Upper lobe of left lung (tissue), 6 donors: ENCODE measurements at regions not wholly inside any gene's neighbourhood (a gene's known extent, or its start where the extent isn't known, plus 50 kb on each side); places are given as distances from the start of the nearest gene placed in this dataset.

Experiments used
- ATAC-seq, 2 donors: fragments of 200-7000 bp; cut with Tn5 transposase; one replicate each; pipeline ENCODE4 v1.9.1; 2022; ENCODE audit warnings: mild to moderate bottlenecking in 2 of 2, moderate library complexity in 2 of 2; ENCODE audit not compliant: low FRiP score in 2 of 2
- DNase-seq, 2 donors: peaks; one replicate each; pipeline ENCODE4 v3.0.0-alpha.2; 2019 to 2020
- H3K27ac ChIP-seq, 4 donors: fragments of 200-600 bp; sonication (generic); one replicate each; pipeline ENCODE4 v1.5.1; 2016 to 2019
- H3K27me3 ChIP-seq, 4 donors: fragments of 200-600 bp; sonication (generic); one replicate each; pipeline ENCODE4 v1.5.1; 2017 to 2019
- H3K36me3 ChIP-seq, 4 donors: fragments of 200-600 bp; sonication (generic); one replicate each; pipeline ENCODE4 v1.5.1; 2016 to 2019
- H3K4me1 ChIP-seq, 4 donors: fragments of 200-600 bp; sonication (generic); one replicate each; pipeline ENCODE4 v1.5.1; 2018 to 2019
- H3K4me3 ChIP-seq, 4 donors: fragments of 200-600 bp; sonication (generic); one replicate each; pipeline ENCODE4 v1.5.1; 2017 to 2019; ENCODE audit warnings: mild to moderate bottlenecking in 2 of 4, moderate library complexity in 1 of 4
- H3K9me3 ChIP-seq, 4 donors: fragments of 200-600 bp; sonication (generic); one replicate each; pipeline ENCODE4 v1.5.1; 2018 to 2019
- EP300 ChIP-seq, 4 donors: sonication (generic); formaldehyde crosslinking; IDR thresholded peaks; one replicate each; pipeline ENCODE4 v1.5.1; 2017; ENCODE audit warnings: antibody characterized with exemption in 4 of 4, control low read depth in 2 of 4
- POLR2A ChIP-seq, 4 donors: fragments of 450-650 bp; IDR thresholded peaks; one replicate each; pipeline ENCODE4 v1.5.1; 2016 to 2017; ENCODE audit warnings: antibody characterized with exemption in 4 of 4, mild to moderate bottlenecking in 2 of 4
- POLR2AphosphoS5 ChIP-seq, 2 donors: sonication (generic); formaldehyde crosslinking; IDR thresholded peaks; one replicate each; pipeline ENCODE4 v1.5.1; 2017; ENCODE audit warnings: antibody characterized with exemption in 2 of 2
- WGBS, 2 donors: methylation state at CpG; one replicate each; pipeline ENCODE4 v1.1.5; 2017 to 2018; 5-methylcytosine and 5-hydroxymethylcytosine counted together
- TF ChIP-seq, protein P1 (sequence below), 6 experiments: fragments of 450-650 bp in 4 of 6; fragments of 200-600 bp in 2 of 6; sonication (generic) in 2 of 6; IDR thresholded peaks; one replicate each; pipeline ENCODE4 v1.5.1; 2016 to 2019; ENCODE audit warnings: antibody characterized with exemption in 6 of 6
- donor health status: DM: no; HTN: no; CAD: no; lungs with moderate emphysema.
- donor health status: DM: no; HTN: yes; CAD: no; lungs with severe emphysema.

DNA sequence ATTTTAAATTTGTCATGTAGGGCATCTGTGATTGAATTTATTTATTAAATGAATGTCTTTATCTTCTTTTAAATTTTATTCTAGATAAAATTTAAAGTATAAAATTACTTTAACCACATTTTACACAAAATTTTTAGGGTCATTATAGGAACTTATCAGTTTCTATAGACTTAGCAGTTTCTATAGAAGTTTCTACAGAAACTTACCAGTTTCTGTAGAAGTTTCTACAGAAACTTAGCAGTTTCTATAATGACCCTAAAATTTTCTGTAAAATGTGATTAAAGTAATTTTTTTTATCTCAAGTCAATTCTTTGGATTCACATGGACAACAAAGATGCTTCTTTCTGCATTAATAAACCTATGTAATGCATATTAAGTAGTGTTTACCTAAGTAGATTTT, 565.9 kb upstream of the TECRL start:
- Histone ChIP-seq H3K27me3 (no peaks in the 10 kb centered on the region), H3K4me1 (no peaks in the 10 kb centered on the region), H3K9me3 (no peaks in the 10 kb centered on the region), H3K36me3 (no peaks in the 10 kb centered on the region), H3K27ac (no peak overlapping the region), H3K4me3 (no peak overlapping the region)
- TF ChIP-seq POLR2AphosphoS5 (IDR thresholded peaks at IDR 0.05) (no peak), EP300 (IDR thresholded peaks at IDR 0.05) (no peak), POLR2A (IDR thresholded peaks at IDR 0.05) (no peak)
- TF ChIP-seq, protein P1, sequence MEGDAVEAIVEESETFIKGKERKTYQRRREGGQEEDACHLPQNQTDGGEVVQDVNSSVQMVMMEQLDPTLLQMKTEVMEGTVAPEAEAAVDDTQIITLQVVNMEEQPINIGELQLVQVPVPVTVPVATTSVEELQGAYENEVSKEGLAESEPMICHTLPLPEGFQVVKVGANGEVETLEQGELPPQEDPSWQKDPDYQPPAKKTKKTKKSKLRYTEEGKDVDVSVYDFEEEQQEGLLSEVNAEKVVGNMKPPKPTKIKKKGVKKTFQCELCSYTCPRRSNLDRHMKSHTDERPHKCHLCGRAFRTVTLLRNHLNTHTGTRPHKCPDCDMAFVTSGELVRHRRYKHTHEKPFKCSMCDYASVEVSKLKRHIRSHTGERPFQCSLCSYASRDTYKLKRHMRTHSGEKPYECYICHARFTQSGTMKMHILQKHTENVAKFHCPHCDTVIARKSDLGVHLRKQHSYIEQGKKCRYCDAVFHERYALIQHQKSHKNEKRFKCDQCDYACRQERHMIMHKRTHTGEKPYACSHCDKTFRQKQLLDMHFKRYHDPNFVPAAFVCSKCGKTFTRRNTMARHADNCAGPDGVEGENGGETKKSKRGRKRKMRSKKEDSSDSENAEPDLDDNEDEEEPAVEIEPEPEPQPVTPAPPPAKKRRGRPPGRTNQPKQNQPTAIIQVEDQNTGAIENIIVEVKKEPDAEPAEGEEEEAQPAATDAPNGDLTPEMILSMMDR (IDR thresholded peaks at IDR 0.05): no peak
- DNase-seq (no peak), ATAC-seq (no peak)

DNA sequence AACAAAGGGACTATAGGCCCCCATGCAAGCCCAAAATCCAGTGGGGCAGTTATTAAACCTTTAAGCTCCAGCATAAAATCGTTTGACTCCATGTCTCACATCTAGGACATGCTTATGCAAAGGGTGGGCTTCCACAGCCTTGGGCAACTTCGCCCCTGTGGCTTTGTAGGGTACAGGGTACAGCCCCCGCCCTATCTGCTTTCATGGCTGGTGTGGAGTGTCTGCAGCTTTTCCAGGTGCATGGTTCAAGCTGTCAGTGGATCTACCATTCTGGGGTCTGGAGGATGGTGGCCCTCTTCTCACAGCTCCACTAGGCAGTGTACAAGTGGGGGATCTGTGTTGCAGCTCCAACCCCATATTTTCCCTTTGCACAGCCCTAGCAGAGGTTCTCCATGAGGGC, 559.8 kb upstream of the TECRL start:
- ATAC-seq: peak in 1 of 2 donors; percentile 46
- WGBS, 2 donors: 59 to 67% methylated on average over 2 to 3 of the region's 3 CpGs

DNA sequence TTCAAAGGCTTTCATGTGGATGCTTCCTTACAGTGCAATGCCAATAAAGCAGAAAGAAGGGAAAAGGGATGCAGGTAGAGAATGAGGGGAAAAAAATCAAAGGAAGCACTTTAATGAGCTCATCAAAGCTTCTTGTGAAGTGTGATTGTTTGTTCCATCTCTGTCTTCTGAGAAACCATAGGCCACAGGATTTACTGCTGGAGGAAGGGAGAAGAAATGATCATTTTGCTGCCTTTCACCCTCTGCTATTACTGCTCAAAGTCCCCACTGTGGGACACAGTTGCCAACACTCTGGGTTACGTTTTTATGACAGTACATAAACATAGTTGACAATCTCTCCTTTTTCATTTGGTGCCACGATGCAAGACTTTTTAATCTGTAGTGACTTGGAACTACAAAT, 558.0 kb upstream of the TECRL start:
- Histone ChIP-seq H3K27me3 (no peaks in the 10 kb centered on the region), H3K4me1 (no peaks in the 10 kb centered on the region), H3K36me3 (no peaks in the 10 kb centered on the region), H3K9me3 (peaks cover 0 to 3% (median 0%) of the 10 kb centered on the region in 4 donors), H3K4me3 (no peak overlapping the region), H3K27ac (no peak overlapping the region)
- ATAC-seq (no peak), DNase-seq (no peak)
- 64 to 70% methylated on average over 2 of the region's 2 CpGs for WGBS, 2 donors
- TF ChIP-seq POLR2A (IDR thresholded peaks at IDR 0.05): no peak
- no peak for TF ChIP-seq EP300 (IDR thresholded peaks at IDR 0.05)
- TF ChIP-seq, protein P1 (IDR thresholded peaks at IDR 0.05): no peak
- no peak for TF ChIP-seq POLR2AphosphoS5 (IDR thresholded peaks at IDR 0.05)

More for the DNA sequence above, 559.8 kb upstream of the TECRL start:
- H3K27me3 ChIP-seq: no peaks in the 10 kb centered on the region
- no peak for TF ChIP-seq POLR2AphosphoS5 (IDR thresholded peaks at IDR 0.05)
- TF ChIP-seq, protein P1 (IDR thresholded peaks at IDR 0.05): no peak
- no peak for TF ChIP-seq POLR2A (IDR thresholded peaks at IDR 0.05)
- TF ChIP-seq EP300 (IDR thresholded peaks at IDR 0.05): no peak
- no peak overlapping the region for H3K27ac ChIP-seq
- H3K4me3 ChIP-seq: no peak overlapping the region
- peaks cover 0 to 3% (median 0%) of the 10 kb centered on the region in 4 donors for H3K9me3 ChIP-seq
- DNase-seq: no peak
- H3K4me1 ChIP-seq: no peaks in the 10 kb centered on the region
- H3K36me3 ChIP-seq: no peaks in the 10 kb centered on the region

GRCh38 chr4:64960516-64960915, 551.3 kb upstream of the TECRL start:
- Histone ChIP-seq H3K36me3 (no peaks in the 10 kb centered on the region), H3K27me3 (no peaks in the 10 kb centered on the region), H3K9me3 (no peaks in the 10 kb centered on the region), H3K4me3 (no peak overlapping the region), H3K27ac (no peak overlapping the region), H3K4me1 (no peaks in the 10 kb centered on the region)
- 68 to 86% methylated on average over 4 of the region's 4 CpGs for WGBS, 2 donors
- TF ChIP-seq, protein P1 (IDR thresholded peaks at IDR 0.05): no peak
- no peak for TF ChIP-seq POLR2A (IDR thresholded peaks at IDR 0.05)
- TF ChIP-seq POLR2AphosphoS5 (IDR thresholded peaks at IDR 0.05): no peak
- TF ChIP-seq EP300 (IDR thresholded peaks at IDR 0.05): no peak
- ATAC-seq (no peak), DNase-seq (no peak)

GRCh38 chr4:64940698-64941097, 531.4 kb upstream of the TECRL start:
- H3K27ac ChIP-seq: no peak overlapping the region
- DNase-seq (no peak), ATAC-seq (no peak)
- H3K4me1 ChIP-seq: no peaks in the 10 kb centered on the region
- H3K36me3 ChIP-seq: no peaks in the 10 kb centered on the region
- TF ChIP-seq POLR2AphosphoS5 (IDR thresholded peaks at IDR 0.05) (no peak), POLR2A (IDR thresholded peaks at IDR 0.05) (no peak), EP300 (IDR thresholded peaks at IDR 0.05) (no peak)
- TF ChIP-seq, protein P1 (IDR thresholded peaks at IDR 0.05): no peak
- WGBS, 2 donors: 89 to 92% methylated on average over 3 of the region's 3 CpGs
- H3K4me3 ChIP-seq: no peak overlapping the region
- H3K27me3 ChIP-seq: no peaks in the 10 kb centered on the region
- no peaks in the 10 kb centered on the region for H3K9me3 ChIP-seq
